Stimulated activated CD4-positive, alpha-beta T cell treated with anti-CD3 and anti-CD28 coated beads, Interleukin-4, amount 100 ng/mL, for 4 hours (primary cell): ENCODE measurements at regions not wholly inside any gene's neighbourhood (a gene's known extent, or its start where the extent isn't known, plus 50 kb on each side); places are given as distances from the start of the nearest gene placed in this dataset.
"Not testable (repeated sequence)": the region's sequence is repeated elsewhere in the genome, so short reads cannot be mapped to it uniquely, and the experiment has no call there.

ENCODE experiments used
- DNase-seq, 2 experiments: peaks; one replicate each; pipeline ENCODE4 v3.0.0-alpha.2; 2020

DNA sequence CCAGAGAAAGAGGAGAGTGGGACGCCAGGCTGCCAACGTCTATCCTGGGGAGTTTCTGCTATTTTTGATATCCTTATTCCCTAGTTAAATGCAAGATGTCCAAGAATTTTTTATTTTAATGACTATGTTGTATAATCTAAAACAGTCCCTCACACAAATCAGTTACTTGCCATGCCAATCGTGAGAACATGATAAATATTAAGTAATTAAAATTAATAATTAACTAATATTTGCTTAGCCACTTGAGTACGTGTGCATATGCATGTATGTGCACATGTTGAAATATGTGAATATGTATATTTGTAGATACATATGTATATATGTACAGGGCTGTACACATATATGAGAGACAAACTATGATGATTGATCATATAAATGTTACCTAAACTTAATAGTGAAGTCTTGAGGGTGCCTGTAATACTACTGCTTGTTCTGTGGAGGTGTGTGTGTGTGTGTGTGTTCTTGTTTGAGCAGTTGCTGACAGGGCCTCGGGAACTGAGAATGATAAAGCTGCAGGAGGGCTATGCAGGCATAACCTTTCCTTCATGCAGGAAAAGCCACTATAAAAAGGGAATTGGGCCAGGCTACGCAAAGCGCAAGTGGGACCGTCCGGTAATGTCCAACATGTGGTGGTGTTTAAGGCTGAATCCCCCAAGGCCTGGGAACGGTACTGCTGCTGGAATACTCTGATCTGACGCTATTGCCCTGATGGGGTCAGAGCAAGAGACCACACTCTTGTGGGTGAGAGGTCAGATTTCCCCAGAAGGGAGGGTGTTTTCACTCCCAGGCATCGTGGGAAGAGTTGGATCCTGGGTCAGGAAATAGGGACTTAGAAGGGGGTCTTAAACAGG, 148.3 kb upstream of the TBX18 start:
- no peak for DNase-seq

DNA sequence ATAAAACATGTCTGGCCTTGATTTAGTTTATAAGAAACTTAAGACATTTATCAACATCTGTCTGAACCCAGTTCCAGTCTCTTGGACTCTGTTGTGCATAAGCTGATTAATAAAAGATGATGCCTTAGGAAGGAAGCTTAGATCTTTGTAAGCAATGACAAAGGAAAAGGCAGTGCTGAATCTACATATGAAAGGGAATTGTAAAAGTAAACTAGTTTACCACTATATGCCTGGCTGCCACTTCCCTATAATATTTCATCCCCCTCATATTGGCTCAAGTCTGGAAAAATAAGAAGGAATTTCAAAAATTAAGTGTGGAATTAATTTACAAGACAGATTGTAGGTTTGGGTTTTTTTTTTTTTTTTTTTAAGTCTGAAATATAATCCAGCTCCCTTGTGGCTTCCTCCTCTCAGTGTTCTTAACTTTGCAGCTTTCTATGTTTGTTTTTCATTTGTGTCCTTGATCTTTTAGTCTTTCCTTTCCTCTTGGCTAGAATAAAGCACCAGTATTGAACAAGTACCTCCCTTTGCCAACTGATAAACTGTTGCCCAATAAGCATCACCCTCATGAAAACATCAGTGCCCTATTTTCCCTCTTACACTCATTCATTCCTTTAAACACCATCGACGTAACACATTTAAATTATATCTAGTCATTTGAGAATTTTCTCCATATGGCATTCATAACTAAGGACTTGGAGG, 146.7 kb upstream of the TBX18 start:
- no peak for DNase-seq

DNA sequence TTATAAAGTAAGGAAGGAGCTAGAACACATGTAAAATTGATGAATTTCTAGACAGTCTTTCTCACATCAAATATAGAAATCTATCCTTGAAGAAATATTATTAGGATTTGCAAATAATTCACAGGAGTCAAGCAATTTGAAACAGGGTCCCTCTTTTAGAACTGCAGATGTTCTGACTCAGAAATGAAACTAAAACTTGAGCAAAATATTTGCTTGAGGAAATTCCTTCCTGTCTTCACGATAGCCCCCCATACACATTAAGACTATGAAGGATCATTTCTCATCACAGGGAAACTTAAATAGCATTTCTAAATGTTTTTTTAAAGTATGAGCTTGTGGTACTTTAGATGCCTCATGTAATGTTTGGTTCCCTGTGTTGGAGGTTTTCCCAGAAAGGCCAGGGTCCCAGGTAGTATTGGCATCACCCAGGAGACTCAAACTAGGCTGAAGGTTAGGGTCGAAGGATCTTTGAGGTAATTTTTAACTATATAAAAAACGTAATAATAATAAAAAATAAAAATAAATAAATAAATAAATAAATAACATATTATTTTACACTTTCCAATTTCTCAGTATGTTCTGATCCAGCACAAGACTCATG, 144.0 kb upstream of the TBX18 start:
- no peak for DNase-seq

DNA sequence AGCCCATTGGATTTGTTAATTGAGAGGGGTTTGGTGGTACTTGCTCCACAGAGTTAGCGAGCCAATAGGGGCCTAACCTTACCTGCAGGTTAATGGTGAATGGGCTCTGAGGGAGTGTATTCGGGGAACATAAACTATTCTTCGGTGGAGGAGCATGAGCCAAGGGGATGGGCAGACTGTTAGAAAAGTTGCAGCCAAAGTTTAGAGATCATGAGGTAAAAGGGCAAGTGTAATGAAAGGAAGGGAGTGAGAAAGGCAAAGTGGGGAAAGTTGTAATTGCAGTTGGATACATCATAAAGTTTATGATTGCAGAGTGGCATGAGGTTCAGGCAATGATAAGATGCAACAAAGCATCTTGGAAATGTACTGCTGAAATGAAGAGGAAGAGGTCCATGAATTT, 142.1 kb upstream of the TBX18 start:
- DNase-seq = no peak

DNA sequence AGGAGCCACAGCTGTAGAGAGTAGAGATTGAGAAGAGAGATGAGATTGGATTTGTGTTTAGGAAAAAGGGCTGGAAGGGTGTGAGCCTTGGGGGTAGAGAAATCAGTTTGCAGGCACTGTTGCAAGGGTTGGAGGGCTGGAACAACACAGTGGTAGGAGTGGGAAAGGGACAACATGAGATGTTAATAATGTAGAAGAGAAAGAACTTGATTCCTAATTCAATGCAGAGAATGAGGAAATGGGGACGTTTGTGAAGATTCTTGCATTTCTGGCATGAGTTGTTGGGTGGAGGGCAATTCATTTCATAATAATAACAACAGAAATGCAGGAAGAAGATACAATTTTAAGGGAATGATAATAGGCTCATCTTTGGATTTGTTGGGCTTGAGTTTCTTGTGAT, 141.4 kb upstream of the TBX18 start:
- DNase-seq = no peak

DNA sequence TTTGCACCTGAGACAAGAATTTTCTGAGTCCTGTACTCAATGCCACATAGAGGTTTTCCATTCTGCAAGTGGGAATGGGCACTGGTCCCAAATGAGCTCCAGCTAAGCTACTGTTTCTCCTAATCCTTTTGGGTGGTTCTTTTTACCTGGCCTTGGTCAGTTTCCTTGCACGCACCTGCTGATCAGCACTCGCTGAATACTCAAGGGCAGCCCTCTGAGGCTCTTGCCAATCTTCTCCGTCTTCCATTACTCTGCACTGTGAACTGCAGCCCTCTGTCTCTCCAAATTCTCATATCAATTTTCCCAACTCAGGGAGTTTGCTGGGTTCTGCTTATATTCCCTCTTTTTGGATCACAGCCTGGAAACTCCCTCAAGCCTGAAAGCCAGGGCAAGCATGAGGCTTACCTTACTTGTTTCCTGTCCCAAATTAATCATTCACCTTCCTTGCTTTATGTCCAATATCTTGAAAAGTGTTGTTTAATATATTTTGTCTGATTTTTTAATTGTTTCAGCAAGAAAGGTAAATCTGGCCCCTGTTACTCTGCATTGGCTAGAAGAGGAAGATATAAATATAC, 138.0 kb upstream of the TBX18 start:
- DNase-seq = no peak

DNA sequence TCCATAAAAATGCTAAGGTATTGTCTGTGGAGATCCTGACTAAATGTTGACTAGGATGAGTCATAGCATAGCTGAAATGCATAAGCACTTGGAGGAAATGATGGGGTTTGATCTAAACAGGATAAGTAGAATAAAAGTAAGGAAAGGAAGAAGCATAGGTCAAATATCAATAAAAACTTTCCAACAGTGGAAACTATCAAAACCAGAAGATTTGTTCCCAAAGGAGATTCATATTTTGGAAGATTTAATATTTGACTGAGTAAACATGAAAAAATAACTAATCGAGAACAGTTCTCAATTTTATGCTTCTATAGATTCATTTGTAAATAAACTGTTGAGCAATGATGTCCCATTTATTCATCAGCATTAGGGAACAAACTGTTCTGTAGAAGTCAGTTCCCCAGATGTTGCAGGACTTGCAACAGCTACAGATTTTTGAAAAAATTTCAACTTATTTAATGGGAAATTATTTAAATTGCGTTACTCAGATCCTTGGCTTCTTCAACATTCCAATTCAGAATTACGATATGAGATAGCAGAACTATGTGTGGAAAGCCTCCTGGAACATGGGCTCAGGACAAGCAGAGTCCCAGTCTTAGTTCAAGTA, 133.7 kb upstream of the TBX18 start:
- no peak for DNase-seq

DNA sequence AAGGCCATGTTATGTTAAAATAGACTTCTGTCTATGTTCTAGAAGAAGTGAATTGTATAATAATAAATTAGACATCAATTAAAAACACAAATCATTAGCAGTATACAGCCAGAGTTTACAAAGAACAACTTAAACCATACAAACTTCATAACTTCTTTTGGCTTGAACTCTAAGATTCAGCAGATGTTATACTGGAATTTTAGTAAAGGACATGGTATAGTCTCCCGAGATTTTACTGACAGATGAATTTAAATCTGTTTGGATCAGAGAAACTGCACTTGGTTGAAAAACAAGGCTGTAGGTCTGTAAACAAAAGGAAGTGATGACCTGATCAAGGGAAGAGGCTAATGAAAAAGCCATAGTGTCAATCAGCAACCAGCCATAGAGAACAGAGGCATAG, 132.6 kb upstream of the TBX18 start:
- no peak for DNase-seq

DNA sequence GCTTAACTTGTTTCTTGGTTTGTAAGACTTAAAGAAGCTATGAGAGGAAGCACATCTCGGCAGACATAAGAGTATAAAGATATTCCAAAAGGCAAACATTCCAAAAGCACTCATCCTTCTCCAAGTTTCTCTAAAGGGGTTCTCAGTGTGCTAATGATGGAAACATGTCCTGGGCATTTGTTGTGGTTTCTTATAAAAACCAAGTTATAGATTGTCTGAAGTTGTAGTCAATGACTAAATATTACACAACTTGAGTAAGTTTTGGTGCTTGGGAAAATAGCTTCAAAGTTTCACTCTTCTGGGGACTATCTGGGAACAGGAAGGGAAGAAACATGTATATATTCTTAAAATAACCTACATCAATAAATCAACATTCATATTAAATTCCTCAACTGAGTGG, 128.3 kb upstream of the TBX18 start:
- DNase-seq = no peak

DNA sequence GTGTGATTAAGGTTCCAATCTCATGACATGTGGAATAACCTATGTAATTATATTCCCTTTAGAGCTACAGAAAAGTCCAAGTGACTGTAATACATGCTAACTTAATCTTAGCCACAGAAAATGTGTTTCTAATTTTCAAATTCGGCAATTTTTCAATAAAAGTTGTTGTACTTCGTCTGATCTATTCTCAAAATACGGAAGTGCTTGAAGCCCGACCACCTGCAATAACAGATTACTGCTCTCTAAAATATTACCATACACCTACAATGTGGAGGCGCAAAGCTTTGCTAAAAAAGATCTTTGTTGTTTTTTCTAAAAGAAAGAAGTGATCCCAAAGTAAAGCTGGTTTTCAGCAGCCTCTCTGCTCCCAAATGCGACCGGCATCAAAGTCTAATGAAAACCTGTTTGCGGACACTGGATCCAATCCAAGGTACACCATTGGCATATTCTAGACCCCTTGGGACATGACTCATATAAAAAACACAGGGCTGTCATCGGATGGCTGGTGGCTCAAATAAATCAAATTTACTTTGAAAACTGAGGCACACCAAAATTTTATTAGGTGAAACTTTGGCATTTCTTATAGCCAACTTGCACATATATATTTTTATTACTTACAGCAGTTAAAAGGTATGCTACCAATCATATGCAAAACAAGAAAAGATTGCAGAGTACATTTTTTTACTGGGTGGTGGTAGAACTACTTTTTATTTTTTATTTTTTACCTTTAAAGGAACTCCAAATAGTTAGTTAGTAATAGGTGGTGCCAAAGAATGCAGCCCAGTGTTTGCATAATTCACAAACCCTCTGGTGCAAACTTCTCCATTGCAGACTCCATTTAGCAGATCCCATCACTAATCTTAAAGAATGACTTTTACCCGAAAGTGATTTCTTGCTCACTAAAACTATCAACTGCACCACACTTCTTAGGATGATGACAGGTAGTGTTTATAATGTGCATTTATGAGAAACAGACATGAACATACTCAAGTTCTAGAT, 118.7 kb upstream of the TBX18 start:
- no peak for DNase-seq

DNA sequence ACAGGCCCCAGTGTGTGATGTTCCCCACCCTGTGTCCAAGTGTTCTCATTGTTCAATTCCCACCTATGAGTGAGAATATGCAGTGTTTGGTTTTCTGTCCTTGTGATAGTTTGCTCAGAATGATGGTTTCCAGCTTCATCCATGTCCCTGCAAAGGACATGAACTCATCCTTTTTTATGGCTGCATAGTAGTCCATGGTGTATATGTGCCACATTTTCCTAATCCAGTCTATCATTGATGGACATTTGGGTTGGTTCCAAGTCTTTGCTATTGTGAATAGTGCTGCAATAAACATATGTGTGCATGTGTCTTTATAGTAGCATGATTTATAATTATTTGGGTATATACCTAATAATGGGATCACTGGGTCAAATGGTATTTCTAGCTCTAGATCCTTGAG, 115.0 kb upstream of the TBX18 start:
- not testable (repeated sequence) for DNase-seq

DNA sequence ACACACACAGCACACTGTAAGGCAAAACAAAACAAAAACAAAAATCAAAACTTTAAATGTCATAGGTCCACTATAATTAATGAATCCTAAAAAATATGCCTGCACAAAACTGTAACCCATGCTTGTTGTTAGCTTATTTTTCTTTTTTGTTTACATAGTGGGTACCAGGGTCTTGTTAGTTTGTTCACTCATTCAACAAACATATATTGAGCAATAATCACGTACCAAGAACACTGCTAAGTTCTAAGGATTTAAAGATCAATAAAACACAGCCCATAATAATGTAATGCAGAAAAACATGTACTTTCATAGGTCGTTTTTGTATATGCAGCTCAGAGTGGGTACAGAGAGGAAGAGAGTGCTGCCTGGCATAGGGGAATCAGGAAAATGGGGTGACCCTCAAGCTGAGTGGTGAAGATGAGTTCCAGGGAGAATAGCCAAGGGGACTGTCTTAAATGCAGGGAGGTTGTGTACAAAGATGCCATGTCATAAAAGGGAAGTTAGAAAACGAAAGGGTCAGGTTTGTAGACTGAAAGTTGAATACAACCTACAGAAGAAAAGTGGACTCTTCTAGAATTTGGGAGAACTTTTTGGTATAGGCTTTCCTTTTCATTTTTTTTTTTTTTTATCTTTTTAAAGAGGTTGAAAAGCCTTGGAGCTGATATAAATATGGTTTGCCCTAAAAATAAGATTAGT, 113.3 kb upstream of the TBX18 start:
- DNase-seq = no peak

DNA sequence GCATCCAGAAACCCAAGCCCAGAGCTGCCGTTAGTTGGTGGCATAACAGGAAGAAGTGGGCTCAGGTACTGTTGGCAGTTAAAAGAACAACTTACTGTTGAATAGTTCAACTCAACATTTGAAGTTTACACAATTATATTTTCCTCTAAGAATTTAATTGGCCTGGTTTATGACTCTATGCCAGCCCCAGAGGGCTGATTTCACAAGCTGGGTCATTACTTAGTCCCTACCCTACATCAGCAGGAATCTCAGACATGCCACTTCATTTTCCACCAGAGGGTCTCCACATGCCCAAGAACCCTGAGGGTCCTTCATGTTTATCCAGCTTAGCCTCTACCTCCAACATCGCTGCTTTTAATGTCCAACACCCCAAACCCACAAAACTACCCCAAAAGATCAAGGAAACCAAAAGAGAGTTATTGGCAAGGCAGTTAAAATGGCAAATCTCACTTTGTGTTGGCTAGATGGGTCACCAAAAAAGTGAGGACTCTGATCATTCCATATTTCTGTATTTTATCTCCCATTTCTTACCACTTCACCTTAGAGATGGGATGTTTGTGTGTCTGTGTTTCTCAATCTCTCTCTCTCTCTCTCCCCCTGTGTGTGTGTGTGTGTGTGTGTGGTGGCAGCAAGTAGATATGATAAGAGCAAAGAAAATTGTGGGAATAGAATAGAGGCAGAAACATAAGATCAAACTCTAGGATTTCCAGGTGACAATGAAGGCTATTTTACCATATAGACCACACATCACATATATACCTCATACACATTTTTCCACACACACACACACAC, 112.5 kb upstream of the TBX18 start:
- DNase-seq = no peak

DNA sequence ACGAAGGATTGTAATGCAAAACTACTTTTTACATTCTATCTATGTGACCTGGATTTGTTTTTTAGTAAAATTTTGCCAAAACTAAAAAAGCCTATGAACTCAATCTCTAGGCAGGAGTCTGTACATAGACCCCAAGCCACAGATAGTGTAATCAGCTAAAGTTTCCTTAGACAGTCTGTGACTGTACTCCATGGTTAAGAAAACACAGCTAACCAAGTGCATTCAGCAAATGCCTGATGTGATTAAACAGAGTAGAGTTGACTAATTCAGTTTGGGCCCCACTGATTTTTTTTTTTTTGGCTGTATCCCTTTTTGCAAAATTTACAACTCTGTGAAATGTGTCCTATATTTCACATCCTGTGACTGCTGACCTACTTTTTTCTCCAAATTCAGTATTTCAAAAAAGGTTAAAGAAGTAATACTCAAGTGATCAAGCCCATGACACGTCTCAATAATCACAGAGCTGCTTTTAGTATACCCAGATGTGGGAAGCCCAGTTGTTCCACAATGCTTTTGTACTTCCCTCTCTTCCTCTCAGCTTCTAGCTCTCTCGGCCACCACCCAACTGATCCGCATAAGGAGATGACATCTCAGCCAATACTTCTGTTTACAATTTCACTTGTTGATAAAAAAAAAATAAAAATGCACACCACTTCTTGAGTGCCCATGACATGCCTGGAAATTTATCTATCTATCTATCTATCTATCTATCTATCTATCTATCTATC, 108.8 kb upstream of the TBX18 start:
- no peak for DNase-seq

DNA sequence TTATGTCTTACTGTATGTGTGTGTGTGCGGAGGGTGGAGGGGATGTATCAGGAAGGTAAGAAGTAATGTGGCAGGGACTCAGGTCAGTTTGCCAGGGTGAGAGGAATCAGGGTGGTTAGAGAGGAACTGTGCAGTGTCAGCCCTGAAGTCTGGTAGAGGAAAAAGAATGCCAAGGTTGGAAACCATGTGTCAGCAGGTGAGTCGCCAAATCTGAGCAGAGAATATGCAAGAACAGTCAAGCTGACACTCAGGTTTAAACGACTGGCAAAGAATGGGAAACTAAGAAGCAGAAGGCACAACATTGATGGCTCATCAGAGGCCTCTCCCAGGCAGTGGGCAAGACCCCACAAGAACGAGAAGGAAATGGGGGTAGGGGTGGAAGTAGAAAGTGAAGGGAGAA, 107.5 kb upstream of the TBX18 start:
- DNase-seq = no peak

DNA sequence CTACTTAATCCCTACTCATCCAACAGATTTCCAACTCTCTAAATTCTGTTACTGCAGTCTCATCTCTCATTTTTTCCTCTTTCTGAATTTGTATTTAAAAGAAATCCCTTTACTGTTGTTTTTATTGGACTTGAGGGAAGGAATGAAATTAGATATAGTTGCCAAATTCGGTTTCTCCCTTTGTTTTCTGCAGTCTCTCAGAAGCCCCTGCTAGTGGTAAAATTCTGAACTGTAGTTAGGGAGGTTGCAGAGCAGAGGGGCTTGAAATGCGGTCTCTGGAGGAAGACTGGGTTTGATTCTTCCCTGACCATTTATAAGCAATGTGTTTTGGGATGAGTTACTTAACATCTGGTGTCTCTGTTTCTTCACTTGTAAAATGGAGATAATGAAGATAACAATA, 106.3 kb upstream of the TBX18 start:
- DNase-seq = no peak

DNA sequence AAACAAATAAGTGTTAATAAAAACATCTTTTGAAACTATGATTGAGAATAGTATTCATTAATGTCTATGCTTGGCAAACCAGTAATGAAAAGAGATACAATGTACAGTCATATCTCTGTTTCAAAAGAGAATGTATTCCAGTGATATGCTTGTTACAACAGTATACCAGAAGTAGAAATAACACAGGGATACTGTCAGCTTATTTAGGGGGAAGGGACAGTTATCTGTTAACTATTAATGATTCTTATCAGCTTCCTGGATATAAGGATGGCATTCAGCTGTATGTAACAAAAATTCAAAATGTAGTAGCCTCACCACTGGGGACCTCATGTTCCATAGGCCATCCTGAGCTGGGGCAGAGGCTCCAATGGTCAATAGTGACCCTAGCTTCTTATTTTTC, 103.8 kb upstream of the TBX18 start:
- DNase-seq = no peak

DNA sequence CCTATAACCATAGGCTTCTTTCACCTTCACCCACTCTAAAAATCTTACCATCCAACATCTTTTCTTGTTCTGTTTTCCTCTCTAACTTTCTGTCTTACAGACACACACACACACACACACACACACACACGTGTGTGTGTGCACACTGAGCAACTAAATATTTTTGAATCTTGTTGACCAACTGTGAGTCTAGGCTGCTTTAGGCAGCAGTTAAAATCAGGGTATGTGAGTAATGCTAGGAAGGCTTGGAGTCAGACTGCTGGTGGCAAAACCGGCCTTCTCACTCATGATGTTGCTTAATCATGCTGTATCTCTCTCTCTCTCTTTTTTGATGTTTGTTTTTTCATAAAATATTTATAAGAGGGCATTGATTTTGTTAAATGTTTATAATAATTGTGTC, 103.1 kb upstream of the TBX18 start:
- DNase-seq = no peak

DNA sequence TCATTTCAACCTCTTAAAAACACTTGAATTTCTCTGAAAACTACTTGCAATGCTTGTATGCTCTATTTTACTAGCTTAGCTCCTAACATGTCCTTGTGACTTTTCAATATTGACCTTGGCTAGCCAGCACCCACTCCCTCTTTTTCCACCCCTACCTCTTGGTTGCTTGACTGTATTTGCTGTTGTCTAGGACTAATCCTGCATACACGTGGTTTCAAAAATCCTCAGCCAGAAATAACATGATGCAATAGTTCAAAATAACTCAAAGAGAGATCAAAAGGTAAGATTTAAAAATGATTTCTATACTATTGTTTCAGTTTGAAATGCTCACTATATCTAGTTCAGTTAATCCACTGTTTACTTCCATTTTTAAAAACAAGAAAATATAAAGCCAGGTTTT, 102.3 kb upstream of the TBX18 start:
- no peak for DNase-seq

DNA sequence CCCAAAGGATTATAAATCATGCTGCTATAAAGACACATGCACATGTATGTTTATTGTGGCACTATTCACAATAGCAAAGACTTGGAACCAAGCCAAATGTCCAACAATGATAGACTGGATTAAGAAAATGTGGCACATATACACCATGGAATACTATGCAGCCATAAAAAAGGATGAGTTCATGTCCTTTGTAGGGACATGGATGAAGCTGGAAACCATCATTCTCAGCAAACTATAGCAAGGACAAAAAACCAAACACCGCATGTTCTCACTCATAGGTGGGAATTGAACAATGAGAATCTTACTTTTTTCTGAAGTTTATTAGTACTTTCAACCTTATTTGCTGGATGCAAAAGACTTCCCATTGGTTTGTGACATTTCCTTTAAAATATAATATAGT, 101.0 kb upstream of the TBX18 start:
- DNase-seq = not testable (repeated sequence)
